GM21528 (cell line): ENCODE measurements at regions not wholly inside any gene's neighbourhood (a gene's known extent, or its start where the extent isn't known, plus 50 kb on each side); places are given as distances from the start of the nearest gene placed in this dataset.

Experiments
- ATAC-seq: cut with Tn5 transposase; IDR thresholded peaks from one replicate; pipeline ENCODE4 v1.9.1; 2021; ENCODE audit warnings: mild to moderate bottlenecking, moderate library complexity; ENCODE audit not compliant: unreplicated experiment, low FRiP score

- ATAC-seq, result no peak
Measured at GRCh38 chr5:164610374-164610773, 1105.0 kb downstream of the MAT2B start.

- ATAC-seq, result no peak
Measured at GRCh38 chr5:164614707-164615106, 1109.3 kb downstream of the MAT2B start.

GRCh38 chr5:164617290-164617689 is 1111.9 kb downstream of the MAT2B start:
- ATAC-seq, result no peak

- ATAC-seq, result no peak
Measured at GRCh38 chr5:164627021-164627420, 1121.6 kb downstream of the MAT2B start.

- no peak for ATAC-seq
Measured at GRCh38 chr5:164636456-164636855, 1131.0 kb downstream of the MAT2B start.

- no peak for ATAC-seq
Measured at GRCh38 chr5:164637931-164638521, 1132.6 kb downstream of the MAT2B start.

- ATAC-seq, result no peak
Measured at GRCh38 chr5:164649266-164649665, 1143.8 kb downstream of the MAT2B start.

- ATAC-seq, result no peak
Measured at GRCh38 chr5:164650427-164650826, 1145.0 kb downstream of the MAT2B start.

GRCh38 chr5:164651546-164652275 is 1146.3 kb downstream of the MAT2B start:
- ATAC-seq, result no peak

- no peak for ATAC-seq
Measured at GRCh38 chr5:164652276-164652660, 1146.8 kb downstream of the MAT2B start.

GRCh38 chr5:164663198-164663989 is 1158.0 kb downstream of the MAT2B start:
- no peak for ATAC-seq

- no peak for ATAC-seq
Measured at GRCh38 chr5:164671640-164672039, 1166.2 kb downstream of the MAT2B start.

- ATAC-seq, result no peak
Measured at GRCh38 chr5:164672205-164672604, 1166.8 kb downstream of the MAT2B start.

- ATAC-seq, result no peak
Measured at GRCh38 chr5:164672931-164673694, 1167.7 kb downstream of the MAT2B start.

GRCh38 chr5:164679461-164679860 is 1174.0 kb downstream of the MAT2B start:
- no peak for ATAC-seq

- no peak for ATAC-seq
Measured at GRCh38 chr5:164680216-164680615, 1174.8 kb downstream of the MAT2B start.

- no peak for ATAC-seq
Measured at GRCh38 chr5:164680812-164681520, 1175.5 kb downstream of the MAT2B start.

- ATAC-seq, result no peak
Measured at GRCh38 chr5:164687391-164687790, 1182.0 kb downstream of the MAT2B start.

GRCh38 chr5:164688437-164688836 is 1183.0 kb downstream of the MAT2B start:
- no peak for ATAC-seq

GRCh38 chr5:164708831-164709230 is 1203.4 kb downstream of the MAT2B start:
- ATAC-seq, result no peak
